Prostate gland (tissue), 2 donors: ENCODE measurements at regions not wholly inside any gene's neighbourhood (a gene's known extent, or its start where the extent isn't known, plus 50 kb on each side); places are given as distances from the start of the nearest gene placed in this dataset.

ENCODE experiments used
- DNase-seq: peaks from one replicate; pipeline ENCODE4 v3.0.0-alpha.2; 2019; ENCODE audit warnings: low spot score
- H3K27ac ChIP-seq, 2 donors: fragments of 200-600 bp; sonication (generic); 2 replicates each; pipeline ENCODE4 v1.5.1; 2017 to 2019
- H3K27me3 ChIP-seq: fragments of 200-600 bp; sonication (generic); replicated peaks from 2 replicates; pipeline ENCODE4 v1.5.1; 2019; ENCODE audit not compliant: insufficient read depth
- H3K36me3 ChIP-seq, 2 donors: fragments of 200-600 bp; sonication (generic); 1 replicate in 1 of 2; 2 replicates in 1 of 2; pipeline versions ENCODE4 v1.5.1 to v1.8.1; 2017 to 2019
- H3K4me1 ChIP-seq: fragments of 200-600 bp; sonication (generic); replicated peaks from 2 replicates; pipeline ENCODE4 v1.5.1; 2019
- H3K4me3 ChIP-seq, 2 donors: fragments of 200-600 bp; sonication (generic); 2 replicates each; pipeline ENCODE4 v1.5.1; 2017 to 2019
- H3K9me3 ChIP-seq: fragments of 200-600 bp; sonication (generic); 2 replicates; pipeline ENCODE4 v1.5.1; 2017
- CTCF ChIP-seq, 4 experiments: fragments of 200-600 bp in 2 of 4; fragments of 450-650 bp in 2 of 4; sonication (generic) in 2 of 4; IDR thresholded peaks; 1 replicate in 3 of 4; 2 replicates in 1 of 4; pipeline ENCODE4 v1.5.1; 2016 to 2019; ENCODE audit warnings: antibody characterized with exemption in 4 of 4, mild to moderate bottlenecking in 2 of 4, moderate library complexity in 2 of 4
- POLR2A ChIP-seq: fragments of 450-650 bp; IDR thresholded peaks from one replicate; pipeline ENCODE4 v1.6.1; 2016; ENCODE audit warnings: antibody characterized with exemption, mild to moderate bottlenecking
- POLR2AphosphoS5 ChIP-seq: sonication (generic); formaldehyde crosslinking; IDR thresholded peaks from one replicate; pipeline ENCODE4 v1.6.1; 2017; ENCODE audit warnings: antibody characterized with exemption
- WGBS: methylation state at CpG from one replicate; pipeline ENCODE4 v1.1.5; 2018; 5-methylcytosine and 5-hydroxymethylcytosine counted together
- intact Hi-C: fragments of 100-400 bp; cut with DNase I; formaldehyde crosslinking; loops from one replicate; pipeline ENCODE4 v1.14.2; 2022

GRCh38 chr10:128213156-128213555 is 86.9 kb upstream of the MKI67 start:
- H3K27me3 ChIP-seq: no peaks in the 10 kb centered on the region
- no peaks in the 10 kb centered on the region for H3K4me1 ChIP-seq
- TF ChIP-seq POLR2AphosphoS5 (no peak), POLR2A (no peak)
- intact Hi-C loops: loop anchor here (5.0 kb wide), 1 partner anchor 1759 kb away; no protein-coding TSS in a partner anchor
- no peak overlapping the region for H3K27ac ChIP-seq
- WGBS: 89% methylated on average over 7 of the region's 7 CpGs
- H3K36me3 ChIP-seq: no peaks in the 10 kb centered on the region
- H3K9me3 ChIP-seq: no peaks in the 10 kb centered on the region
- H3K4me3 ChIP-seq: no peak overlapping the region
- no peak for DNase-seq

- no peak overlapping the region for H3K27ac ChIP-seq
- WGBS: 88% methylated on average over 8 of the region's 8 CpGs
- DNase-seq: no peak
These were observed 89.5 kb upstream of the MKI67 start for GRCh38 chr10:128215733-128216132.

GRCh38 chr10:128217136-128217535 is 90.9 kb upstream of the MKI67 start:
- no peaks in the 10 kb centered on the region for H3K36me3 ChIP-seq
- TF ChIP-seq CTCF (IDR thresholded peaks at IDR 0.05): no peak
- no peak for TF ChIP-seq POLR2AphosphoS5
- no peak for TF ChIP-seq POLR2A
- H3K4me1 ChIP-seq: no peaks in the 10 kb centered on the region
- no peaks in the 10 kb centered on the region for H3K27me3 ChIP-seq
- WGBS: 85% methylated on average over 7 of the region's 7 CpGs
- H3K4me3 ChIP-seq: no peak overlapping the region
- DNase-seq: no peak
- H3K9me3 ChIP-seq: no peaks in the 10 kb centered on the region
- intact Hi-C loops: no loop called here
- H3K27ac ChIP-seq: no peak overlapping the region

More at GRCh38 chr10:128215733-128216132, 89.5 kb upstream of the MKI67 start:
- Histone ChIP-seq H3K4me3 (no peak overlapping the region), H3K27me3 (no peaks in the 10 kb centered on the region), H3K4me1 (no peaks in the 10 kb centered on the region), H3K36me3 (no peaks in the 10 kb centered on the region), H3K9me3 (no peaks in the 10 kb centered on the region)
- intact Hi-C loops: no loop called here
- TF ChIP-seq CTCF (IDR thresholded peaks at IDR 0.05): no peak
- no peak for TF ChIP-seq POLR2AphosphoS5
- TF ChIP-seq POLR2A: no peak

- Histone ChIP-seq H3K27ac (no peak overlapping the region), H3K4me1 (no peaks in the 10 kb centered on the region), H3K36me3 (no peaks in the 10 kb centered on the region), H3K4me3 (no peak overlapping the region), H3K27me3 (no peaks in the 10 kb centered on the region), H3K9me3 (no peaks in the 10 kb centered on the region)
- no peak for DNase-seq
- 78% methylated on average over 4 of the region's 4 CpGs for whole genome bisulfite sequencing
- intact Hi-C loops: no loop called here
- no peak for TF ChIP-seq POLR2A
- TF ChIP-seq CTCF (IDR thresholded peaks at IDR 0.05): no peak
- TF ChIP-seq POLR2AphosphoS5: no peak
These were observed 91.9 kb upstream of the MKI67 start for GRCh38 chr10:128218161-128218560.

GRCh38 chr10:128219295-128219694 is 93.1 kb upstream of the MKI67 start:
- Histone ChIP-seq H3K27ac (no peak overlapping the region), H3K9me3 (no peaks in the 10 kb centered on the region), H3K36me3 (no peaks in the 10 kb centered on the region), H3K4me3 (no peak overlapping the region), H3K27me3 (no peaks in the 10 kb centered on the region), H3K4me1 (no peaks in the 10 kb centered on the region)
- TF ChIP-seq POLR2A (no peak), CTCF (IDR thresholded peaks at IDR 0.05) (no peak), POLR2AphosphoS5 (no peak)
- no peak for DNase-seq
- WGBS: 100% methylated on average over 1 of the region's 1 CpG
- intact Hi-C loops: no loop called here
